SK-N-SH treated with all-trans-retinoic acid at 6 μM for 48 hours (cell line): ENCODE measurements at regions not wholly inside any gene's neighbourhood (a gene's known extent, or its start where the extent isn't known, plus 50 kb on each side); places are given as distances from the start of the nearest gene placed in this dataset.

Experiments used
- ATAC-seq: fragments of 200-7000 bp; cut with Tn5 transposase; 3 replicates; pipeline ENCODE4 v1.9.1; 2020; ENCODE audit warnings: mild to moderate bottlenecking, moderate library complexity
- ARNTL ChIP-seq: fragments of 450-650 bp; formaldehyde crosslinking; IDR thresholded peaks from 2 replicates; pipeline ENCODE4 v1.5.0; 2020; ENCODE audit warnings: low read depth, mild to moderate bottlenecking, moderate library complexity, borderline replicate concordance
- BACH2 ChIP-seq: fragments of 250-450 bp; sonication (Bioruptor Pico); IDR thresholded peaks from 2 replicates; pipeline ENCODE4 v1.9.0; 2021; ENCODE audit warnings: mild to moderate bottlenecking, borderline replicate concordance
- CSDC2 ChIP-seq: fragments of 250-450 bp; sonication (Bioruptor Pico); IDR thresholded peaks from 2 replicates; pipeline ENCODE4 v1.5.0; 2020; ENCODE audit warnings: mild to moderate bottlenecking, moderate library complexity
- ESRRG ChIP-seq: fragments of 250-450 bp; sonication (Bioruptor Pico); IDR thresholded peaks from 2 replicates; pipeline ENCODE4 v1.6.1; 2021; ENCODE audit warnings: mild to moderate bottlenecking
- GLIS3 ChIP-seq: fragments of 250-450 bp; sonication (Bioruptor Pico); IDR thresholded peaks from 2 replicates; pipeline ENCODE4 v1.5.0; 2020; ENCODE audit warnings: mild to moderate bottlenecking, moderate library complexity
- ISL1 ChIP-seq: fragments of 250-450 bp; sonication (Bioruptor Pico); IDR thresholded peaks from 2 replicates; pipeline ENCODE4 v2.1.2; 2022; ENCODE audit warnings: mild to moderate bottlenecking, moderate library complexity
- OSR1 ChIP-seq: fragments of 250-450 bp; sonication (Bioruptor Pico); IDR thresholded peaks from 2 replicates; pipeline ENCODE4 v1.8.0; 2022; ENCODE audit warnings: moderate library complexity, mild to moderate bottlenecking, inconsistent platforms
- PPARA ChIP-seq: fragments of 250-450 bp; sonication (Bioruptor Pico); IDR thresholded peaks from 2 replicates; pipeline ENCODE4 v1.5.0; 2020; ENCODE audit warnings: mild to moderate bottlenecking, borderline replicate concordance
- RARB ChIP-seq: fragments of 250-450 bp; sonication (Bioruptor Pico); IDR thresholded peaks from 2 replicates; pipeline ENCODE4 v1.8.0; 2021; ENCODE audit warnings: mild to moderate bottlenecking, moderate library complexity
- SNAI2 ChIP-seq: fragments of 250-450 bp; sonication (Bioruptor Pico); IDR thresholded peaks from 2 replicates; pipeline ENCODE4 v1.5.0; 2020; ENCODE audit warnings: mild to moderate bottlenecking, moderate library complexity
- TOX ChIP-seq: fragments of 250-450 bp; sonication (Bioruptor Pico); IDR thresholded peaks from 2 replicates; pipeline ENCODE4 v1.8.0; 2021; ENCODE audit warnings: mild to moderate bottlenecking, moderate library complexity, borderline replicate concordance
- ZFP3 ChIP-seq: fragments of 250-450 bp; sonication (Bioruptor Pico); IDR thresholded peaks from 2 replicates; pipeline ENCODE4 v1.5.0; 2020; ENCODE audit warnings: mild to moderate bottlenecking, moderate library complexity
- ZFP30 ChIP-seq: fragments of 450-650 bp; formaldehyde crosslinking; IDR thresholded peaks from 2 replicates; pipeline ENCODE4 v1.5.0; 2022; ENCODE audit warnings: mild to moderate bottlenecking, moderate library complexity
- ZNF565 ChIP-seq: fragments of 450-650 bp; formaldehyde crosslinking; conservative IDR thresholded peaks from 2 replicates; pipeline ENCODE4 v1.5.0; 2020; ENCODE audit warnings: low read depth, mild to moderate bottlenecking, moderate library complexity
- ZNF8 ChIP-seq: fragments of 450-650 bp; formaldehyde crosslinking; IDR thresholded peaks from 2 replicates; pipeline ENCODE4 v1.5.0; 2020; ENCODE audit warnings: mild to moderate bottlenecking, moderate library complexity
- TF ChIP-seq, protein P1 (sequence below): fragments of 250-450 bp; sonication (Bioruptor Pico); IDR thresholded peaks from 2 replicates; pipeline ENCODE4 v1.8.0; 2020; ENCODE audit warnings: mild to moderate bottlenecking, moderate library complexity, borderline replicate concordance
- TF ChIP-seq, protein P2 (sequence below): fragments of 250-450 bp; sonication (Bioruptor Pico); IDR thresholded peaks from 2 replicates; pipeline ENCODE4 v1.5.1; 2020; ENCODE audit warnings: low read depth, mild to moderate bottlenecking, moderate library complexity
- TF ChIP-seq, protein P3 (sequence below): fragments of 250-450 bp; sonication (Bioruptor Pico); IDR thresholded peaks from 2 replicates; pipeline ENCODE4 v1.8.0; 2021; ENCODE audit warnings: low read depth, mild to moderate bottlenecking, moderate library complexity, borderline replicate concordance
- TF ChIP-seq, protein P4 (sequence below): fragments of 250-450 bp; sonication (Bioruptor Pico); IDR thresholded peaks from 2 replicates; pipeline ENCODE4 v1.5.0; 2020; ENCODE audit warnings: mild to moderate bottlenecking, moderate library complexity

DNA sequence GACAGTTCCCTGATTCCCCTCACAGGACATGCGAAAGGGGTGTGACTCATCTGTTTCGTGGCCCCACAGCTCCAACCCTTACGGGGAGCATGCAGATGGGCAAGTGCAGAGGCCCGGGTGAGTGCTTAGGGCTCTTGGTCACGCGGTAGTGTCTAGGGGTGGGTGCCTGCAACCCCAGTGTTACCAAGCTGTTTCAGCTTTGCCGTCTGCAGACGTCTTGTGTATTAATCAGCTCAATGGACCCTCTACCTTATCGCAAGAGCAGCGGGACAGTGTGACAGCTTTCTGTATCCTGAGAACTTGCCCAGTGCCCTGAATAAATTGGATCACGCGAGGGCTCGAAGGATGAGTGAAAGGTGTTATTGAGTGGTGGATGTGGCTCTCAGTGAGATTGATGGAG, 816.4 kb upstream of the ANO3 start:
- ATAC-seq: no peak
- TF ChIP-seq TOX (CRISPR knock-in tag): no peak
- TF ChIP-seq, protein P1, sequence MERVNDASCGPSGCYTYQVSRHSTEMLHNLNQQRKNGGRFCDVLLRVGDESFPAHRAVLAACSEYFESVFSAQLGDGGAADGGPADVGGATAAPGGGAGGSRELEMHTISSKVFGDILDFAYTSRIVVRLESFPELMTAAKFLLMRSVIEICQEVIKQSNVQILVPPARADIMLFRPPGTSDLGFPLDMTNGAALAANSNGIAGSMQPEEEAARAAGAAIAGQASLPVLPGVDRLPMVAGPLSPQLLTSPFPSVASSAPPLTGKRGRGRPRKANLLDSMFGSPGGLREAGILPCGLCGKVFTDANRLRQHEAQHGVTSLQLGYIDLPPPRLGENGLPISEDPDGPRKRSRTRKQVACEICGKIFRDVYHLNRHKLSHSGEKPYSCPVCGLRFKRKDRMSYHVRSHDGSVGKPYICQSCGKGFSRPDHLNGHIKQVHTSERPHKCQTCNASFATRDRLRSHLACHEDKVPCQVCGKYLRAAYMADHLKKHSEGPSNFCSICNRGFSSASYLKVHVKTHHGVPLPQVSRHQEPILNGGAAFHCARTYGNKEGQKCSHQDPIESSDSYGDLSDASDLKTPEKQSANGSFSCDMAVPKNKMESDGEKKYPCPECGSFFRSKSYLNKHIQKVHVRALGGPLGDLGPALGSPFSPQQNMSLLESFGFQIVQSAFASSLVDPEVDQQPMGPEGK (CRISPR knock-in tag): no peak
- no peak for TF ChIP-seq ESRRG (CRISPR knock-in tag)
- TF ChIP-seq, protein P2, sequence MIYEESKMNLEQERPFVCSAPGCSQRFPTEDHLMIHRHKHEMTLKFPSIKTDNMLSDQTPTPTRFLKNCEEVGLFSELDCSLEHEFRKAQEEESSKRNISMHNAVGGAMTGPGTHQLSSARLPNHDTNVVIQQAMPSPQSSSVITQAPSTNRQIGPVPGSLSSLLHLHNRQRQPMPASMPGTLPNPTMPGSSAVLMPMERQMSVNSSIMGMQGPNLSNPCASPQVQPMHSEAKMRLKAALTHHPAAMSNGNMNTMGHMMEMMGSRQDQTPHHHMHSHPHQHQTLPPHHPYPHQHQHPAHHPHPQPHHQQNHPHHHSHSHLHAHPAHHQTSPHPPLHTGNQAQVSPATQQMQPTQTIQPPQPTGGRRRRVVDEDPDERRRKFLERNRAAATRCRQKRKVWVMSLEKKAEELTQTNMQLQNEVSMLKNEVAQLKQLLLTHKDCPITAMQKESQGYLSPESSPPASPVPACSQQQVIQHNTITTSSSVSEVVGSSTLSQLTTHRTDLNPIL (CRISPR knock-in tag): no peak
- TF ChIP-seq ARNTL (CRISPR knock-in tag): no peak
- TF ChIP-seq GLIS3 (CRISPR knock-in tag): no peak

DNA sequence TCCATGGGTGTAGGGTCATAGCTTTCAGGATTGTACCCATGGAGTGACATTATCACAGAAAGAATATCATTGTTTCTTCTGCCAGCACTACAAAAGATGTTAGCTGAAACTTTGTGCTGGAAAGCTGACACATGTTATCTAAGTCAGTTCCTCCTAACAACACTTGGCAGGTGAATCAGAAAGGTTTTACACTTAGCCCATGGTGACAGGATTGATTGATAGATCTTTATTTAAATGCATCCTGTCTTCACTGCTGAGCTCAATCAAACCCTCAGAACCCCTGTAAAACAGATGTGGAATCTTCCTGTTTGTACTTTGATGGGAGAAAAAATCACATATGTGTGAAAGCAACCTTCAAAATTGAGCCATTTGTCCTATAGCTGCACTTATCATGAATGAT, 811.5 kb upstream of the ANO3 start:
- no peak for ATAC-seq
- no peak for TF ChIP-seq BACH2 (CRISPR knock-in tag)
- TF ChIP-seq ZFP30 (CRISPR knock-in tag): no peak
- TF ChIP-seq ISL1 (CRISPR knock-in tag): no peak

DNA sequence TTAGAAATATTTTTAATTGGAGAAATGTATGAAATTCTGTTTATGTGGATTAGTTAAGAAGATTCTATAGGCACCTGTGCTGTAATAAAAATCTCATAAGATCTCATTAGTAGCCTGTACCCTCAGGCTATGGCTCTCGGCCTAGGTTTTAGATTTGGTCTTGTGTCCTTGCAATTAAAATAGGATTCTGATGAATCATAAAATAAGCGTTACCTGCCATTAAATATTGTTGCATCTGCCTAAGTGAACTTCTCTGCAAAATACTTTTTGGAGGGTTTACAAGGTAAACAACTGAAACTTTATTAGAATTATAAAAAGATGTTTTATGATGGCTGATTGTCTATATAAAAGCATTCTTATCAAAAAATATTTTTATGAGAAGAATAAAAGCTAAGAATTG, 804.1 kb upstream of the ANO3 start:
- TF ChIP-seq ISL1 (CRISPR knock-in tag) (peak; percentile 54), RARB (CRISPR knock-in tag) (no peak)
- TF ChIP-seq, protein P1 (CRISPR knock-in tag): no peak
- TF ChIP-seq, all 23 proteins: peak for 1
- no peak for ATAC-seq

DNA sequence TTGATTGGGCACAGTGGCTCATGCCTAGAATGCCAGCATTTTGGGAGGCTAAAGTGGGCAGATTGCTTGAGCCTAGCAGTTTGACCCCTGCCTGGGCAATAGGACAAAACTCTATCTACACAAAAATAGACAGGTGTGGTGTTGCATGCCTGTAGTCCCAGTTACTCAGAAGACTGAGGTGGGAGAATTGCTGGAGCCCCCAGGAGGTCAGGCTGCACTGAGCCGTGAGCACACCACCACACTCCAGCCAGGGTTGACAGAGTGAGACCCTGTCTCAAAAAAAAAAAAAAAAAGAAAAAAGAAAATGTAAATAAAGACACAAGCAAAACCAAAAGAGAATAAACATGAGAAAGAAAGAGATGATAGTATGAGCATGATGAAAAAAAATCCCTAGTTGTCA, 802.4 kb upstream of the ANO3 start:
- TF ChIP-seq ZFP3 (CRISPR knock-in tag): no peak
- no peak for TF ChIP-seq ZNF8 (CRISPR knock-in tag)
- no peak for TF ChIP-seq OSR1 (CRISPR knock-in tag)
- TF ChIP-seq, protein P3, sequence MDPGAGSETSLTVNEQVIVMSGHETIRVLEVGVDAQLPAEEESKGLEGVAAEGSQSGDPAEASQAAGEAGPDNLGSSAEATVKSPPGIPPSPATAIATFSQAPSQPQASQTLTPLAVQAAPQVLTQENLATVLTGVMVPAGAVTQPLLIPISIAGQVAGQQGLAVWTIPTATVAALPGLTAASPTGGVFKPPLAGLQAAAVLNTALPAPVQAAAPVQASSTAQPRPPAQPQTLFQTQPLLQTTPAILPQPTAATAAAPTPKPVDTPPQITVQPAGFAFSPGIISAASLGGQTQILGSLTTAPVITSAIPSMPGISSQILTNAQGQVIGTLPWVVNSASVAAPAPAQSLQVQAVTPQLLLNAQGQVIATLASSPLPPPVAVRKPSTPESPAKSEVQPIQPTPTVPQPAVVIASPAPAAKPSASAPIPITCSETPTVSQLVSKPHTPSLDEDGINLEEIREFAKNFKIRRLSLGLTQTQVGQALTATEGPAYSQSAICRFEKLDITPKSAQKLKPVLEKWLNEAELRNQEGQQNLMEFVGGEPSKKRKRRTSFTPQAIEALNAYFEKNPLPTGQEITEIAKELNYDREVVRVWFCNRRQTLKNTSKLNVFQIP (CRISPR knock-in tag): no peak
- no peak for TF ChIP-seq ARNTL (CRISPR knock-in tag)
- no peak for TF ChIP-seq CSDC2 (CRISPR knock-in tag)
- TF ChIP-seq, protein P1 (CRISPR knock-in tag): no peak
- TF ChIP-seq, protein P2 (CRISPR knock-in tag): no peak
- no peak for TF ChIP-seq TOX (CRISPR knock-in tag)
- no peak for TF ChIP-seq ISL1 (CRISPR knock-in tag)
- TF ChIP-seq, protein P4, sequence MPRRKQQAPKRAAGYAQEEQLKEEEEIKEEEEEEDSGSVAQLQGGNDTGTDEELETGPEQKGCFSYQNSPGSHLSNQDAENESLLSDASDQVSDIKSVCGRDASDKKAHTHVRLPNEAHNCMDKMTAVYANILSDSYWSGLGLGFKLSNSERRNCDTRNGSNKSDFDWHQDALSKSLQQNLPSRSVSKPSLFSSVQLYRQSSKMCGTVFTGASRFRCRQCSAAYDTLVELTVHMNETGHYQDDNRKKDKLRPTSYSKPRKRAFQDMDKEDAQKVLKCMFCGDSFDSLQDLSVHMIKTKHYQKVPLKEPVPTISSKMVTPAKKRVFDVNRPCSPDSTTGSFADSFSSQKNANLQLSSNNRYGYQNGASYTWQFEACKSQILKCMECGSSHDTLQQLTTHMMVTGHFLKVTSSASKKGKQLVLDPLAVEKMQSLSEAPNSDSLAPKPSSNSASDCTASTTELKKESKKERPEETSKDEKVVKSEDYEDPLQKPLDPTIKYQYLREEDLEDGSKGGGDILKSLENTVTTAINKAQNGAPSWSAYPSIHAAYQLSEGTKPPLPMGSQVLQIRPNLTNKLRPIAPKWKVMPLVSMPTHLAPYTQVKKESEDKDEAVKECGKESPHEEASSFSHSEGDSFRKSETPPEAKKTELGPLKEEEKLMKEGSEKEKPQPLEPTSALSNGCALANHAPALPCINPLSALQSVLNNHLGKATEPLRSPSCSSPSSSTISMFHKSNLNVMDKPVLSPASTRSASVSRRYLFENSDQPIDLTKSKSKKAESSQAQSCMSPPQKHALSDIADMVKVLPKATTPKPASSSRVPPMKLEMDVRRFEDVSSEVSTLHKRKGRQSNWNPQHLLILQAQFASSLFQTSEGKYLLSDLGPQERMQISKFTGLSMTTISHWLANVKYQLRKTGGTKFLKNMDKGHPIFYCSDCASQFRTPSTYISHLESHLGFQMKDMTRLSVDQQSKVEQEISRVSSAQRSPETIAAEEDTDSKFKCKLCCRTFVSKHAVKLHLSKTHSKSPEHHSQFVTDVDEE: no peak
- TF ChIP-seq ZNF565 (CRISPR knock-in tag): no peak
- no peak for TF ChIP-seq PPARA (CRISPR knock-in tag)
- no peak for TF ChIP-seq SNAI2 (CRISPR knock-in tag)
- ATAC-seq: no peak
